Activated CD8-positive, alpha-beta T cell treated with anti-CD3 and anti-CD28 coated beads, Interleukin-2, amount 10 ng/mL, durations not matched to agents 7 days and 5 days (primary cell): ENCODE measurements at regions not wholly inside any gene's neighbourhood (a gene's known extent, or its start where the extent isn't known, plus 50 kb on each side); places are given as distances from the start of the nearest gene placed in this dataset.
"Not testable (repeated sequence)": the region's sequence is repeated elsewhere in the genome, so short reads cannot be mapped to it uniquely, and the experiment has no call there.

Experiments used
- ATAC-seq: fragments of 150-1000 bp; cut with Tn5 transposase; one replicate; pipeline ENCODE4 v1.10.0; 2021; ENCODE audit warnings: moderate library complexity
- CTCF ChIA-PET: fragments of 350-600 bp; sonication (Branson Sonifier 250); formaldehyde crosslinking; loops from one replicate; lab custom pipeline; 2021; ENCODE audit warnings: antibody characterized with exemption; lab: Charles Lee
- POLR2A ChIA-PET: fragments of 350-600 bp; sonication (Branson Sonifier 250); formaldehyde crosslinking; loops from one replicate; lab custom pipeline; 2021; ENCODE audit warnings: antibody characterized with exemption; lab: Charles Lee
- DNase-seq: peaks from one replicate; pipeline ENCODE4 v3.0.0-alpha.2; 2020
- H3K27ac Mint-ChIP-seq: one replicate; pipeline ENCODE4 v1.8.0; 2021; ENCODE audit warnings: mild to moderate bottlenecking, mixed read lengths
- H3K27me3 Mint-ChIP-seq: one replicate; pipeline ENCODE4 v1.8.0; 2021; ENCODE audit warnings: low read depth, mixed read lengths
- H3K36me3 Mint-ChIP-seq: one replicate; pipeline ENCODE4 v1.8.0; 2021; ENCODE audit warnings: low read depth, mixed read lengths
- H3K4me1 Mint-ChIP-seq: one replicate; pipeline ENCODE4 v1.8.0; 2021; ENCODE audit warnings: low read depth, mixed read lengths
- H3K4me3 Mint-ChIP-seq: one replicate; pipeline ENCODE4 v1.8.0; 2021; ENCODE audit warnings: mild to moderate bottlenecking, mixed read lengths
- H3K9me3 Mint-ChIP-seq: one replicate; pipeline ENCODE4 v1.8.0; 2022; ENCODE audit warnings: mixed read lengths; ENCODE audit not compliant: insufficient read depth

DNA sequence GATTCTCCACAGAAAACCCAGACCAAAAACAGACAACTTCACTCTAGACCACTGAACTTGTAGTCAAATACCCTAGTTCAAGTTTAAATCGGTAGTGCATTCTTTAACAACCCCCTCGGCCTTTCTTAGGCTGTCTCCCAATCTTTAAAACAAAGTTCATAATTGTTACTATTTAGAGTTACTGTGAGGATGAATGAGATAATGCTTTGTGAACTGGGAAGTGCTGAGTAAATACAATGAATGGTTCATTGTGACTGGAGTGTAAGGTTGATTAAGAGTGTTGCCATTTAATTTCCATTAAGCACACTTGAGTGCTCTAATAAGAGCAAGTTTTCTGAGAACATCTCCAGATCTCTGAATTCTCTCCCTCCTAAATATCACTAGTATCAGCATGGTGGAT is 228.8 kb upstream of the PIK3R1 start:
- H3K9me3 Mint-ChIP-seq: no peaks in the 10 kb centered on the region
- H3K27me3 Mint-ChIP-seq: peaks cover 3% of the 10 kb centered on the region
- ChIA-PET CTCF (no interaction called here), POLR2A (no interaction called here)
- H3K4me3 Mint-ChIP-seq: no peak overlapping the region
- no peak for ATAC-seq
- H3K36me3 Mint-ChIP-seq: no peaks in the 10 kb centered on the region
- DNase-seq: no peak
- H3K4me1 Mint-ChIP-seq: no peaks in the 10 kb centered on the region
- no peak overlapping the region for H3K27ac Mint-ChIP-seq

DNA sequence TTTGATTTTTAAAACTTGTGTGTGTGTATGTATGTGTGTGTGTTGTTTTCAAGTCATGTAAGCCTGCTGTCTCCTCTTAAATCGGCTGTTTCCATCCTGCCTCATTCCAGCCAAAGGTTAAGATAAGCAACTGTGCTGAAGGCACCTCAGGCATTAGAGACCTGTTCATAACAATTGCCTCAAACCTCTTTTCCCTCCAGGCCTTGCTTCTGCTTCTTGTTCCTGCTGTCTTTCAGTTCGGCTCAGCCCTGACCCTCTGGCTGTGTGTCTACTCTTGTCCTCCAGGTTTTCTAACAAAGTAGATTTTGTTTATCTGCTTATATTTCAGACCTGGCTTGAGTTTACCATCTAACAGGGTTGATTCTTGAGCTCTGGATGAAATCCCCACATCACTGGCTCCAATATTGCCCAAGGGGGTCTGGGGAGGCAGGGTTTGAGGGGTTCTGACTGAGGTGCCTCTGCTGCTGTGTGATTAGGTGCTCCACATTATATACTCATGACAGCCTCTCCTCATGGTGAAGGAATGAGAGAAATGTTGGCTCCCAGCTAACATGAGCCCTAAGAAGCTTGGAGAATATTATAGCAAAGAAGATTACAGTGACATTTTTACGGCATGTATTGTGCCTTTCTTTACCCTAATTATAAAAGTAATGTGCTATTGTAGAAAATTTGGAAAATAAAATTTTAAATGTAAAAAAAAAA is 229.7 kb upstream of the PIK3R1 start:
- Mint-ChIP-seq H3K36me3 (no peaks in the 10 kb centered on the region), H3K4me3 (no peak overlapping the region), H3K27me3 (peaks cover 3% of the 10 kb centered on the region), H3K4me1 (no peaks in the 10 kb centered on the region), H3K9me3 (no peaks in the 10 kb centered on the region), H3K27ac (no peak overlapping the region)
- CTCF ChIA-PET: no interaction called here
- DNase-seq (no peak), ATAC-seq (no peak)
- POLR2A ChIA-PET: no interaction called here

DNA sequence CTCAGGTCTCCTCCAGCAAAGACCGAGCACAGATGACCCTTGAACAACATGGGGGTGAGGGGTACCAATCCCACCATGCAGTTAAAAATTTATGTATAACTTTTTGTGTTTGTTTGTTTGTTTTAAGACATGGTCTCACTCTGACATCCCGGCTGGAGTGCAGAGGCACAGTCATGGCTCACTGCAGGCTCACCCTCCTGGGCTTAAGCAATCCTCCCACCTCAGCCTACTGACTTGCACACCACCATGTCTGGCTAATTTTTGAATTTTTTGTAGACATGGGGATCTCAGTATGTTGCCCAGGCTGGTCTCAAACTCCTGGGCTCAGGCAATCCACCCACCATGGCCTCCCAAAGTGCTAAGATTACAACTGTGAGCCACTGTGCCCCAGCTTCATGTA is 231.0 kb upstream of the PIK3R1 start:
- peaks cover 3% of the 10 kb centered on the region for H3K27me3 Mint-ChIP-seq
- H3K27ac Mint-ChIP-seq: no peak overlapping the region
- no peak for DNase-seq
- POLR2A ChIA-PET: no interaction called here
- H3K36me3 Mint-ChIP-seq: no peaks in the 10 kb centered on the region
- no peaks in the 10 kb centered on the region for H3K9me3 Mint-ChIP-seq
- H3K4me1 Mint-ChIP-seq: no peaks in the 10 kb centered on the region
- no peak for ATAC-seq
- CTCF ChIA-PET: no interaction called here
- no peak overlapping the region for H3K4me3 Mint-ChIP-seq

GRCh38 chr5:67983251-67984110 is 232.1 kb upstream of the PIK3R1 start:
- Mint-ChIP-seq H3K36me3 (no peaks in the 10 kb centered on the region), H3K4me1 (no peaks in the 10 kb centered on the region), H3K4me3 (no peak overlapping the region), H3K27me3 (no peaks in the 10 kb centered on the region), H3K27ac (no peak overlapping the region), H3K9me3 (no peaks in the 10 kb centered on the region)
- DNase-seq (no peak), ATAC-seq (no peak)
- ChIA-PET CTCF (no interaction called here), POLR2A (no interaction called here)

DNA sequence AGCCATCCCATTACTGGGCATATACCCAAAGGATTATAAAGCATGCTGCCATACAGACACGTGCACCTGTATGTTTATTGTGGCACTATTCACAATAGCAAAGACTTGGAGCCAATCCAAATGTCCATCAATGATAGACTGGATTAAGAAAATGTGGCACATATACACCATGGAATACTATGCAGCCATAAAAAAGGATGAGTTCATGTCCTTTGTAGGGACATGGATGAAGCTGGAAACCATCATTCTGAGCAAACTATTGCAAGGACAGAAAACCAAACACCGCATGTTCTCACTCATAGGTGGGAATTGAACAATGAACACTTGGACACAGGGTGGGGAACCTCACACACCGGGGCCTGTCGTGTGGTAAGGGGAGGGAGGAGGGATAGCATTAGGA is 233.4 kb upstream of the PIK3R1 start:
- H3K36me3 Mint-ChIP-seq, H3K9me3 Mint-ChIP-seq, ATAC-seq, H3K27me3 Mint-ChIP-seq, H3K27ac Mint-ChIP-seq, POLR2A ChIA-PET, DNase-seq, H3K4me3 Mint-ChIP-seq, CTCF ChIA-PET, H3K4me1 Mint-ChIP-seq: not testable (repeated sequence)

DNA sequence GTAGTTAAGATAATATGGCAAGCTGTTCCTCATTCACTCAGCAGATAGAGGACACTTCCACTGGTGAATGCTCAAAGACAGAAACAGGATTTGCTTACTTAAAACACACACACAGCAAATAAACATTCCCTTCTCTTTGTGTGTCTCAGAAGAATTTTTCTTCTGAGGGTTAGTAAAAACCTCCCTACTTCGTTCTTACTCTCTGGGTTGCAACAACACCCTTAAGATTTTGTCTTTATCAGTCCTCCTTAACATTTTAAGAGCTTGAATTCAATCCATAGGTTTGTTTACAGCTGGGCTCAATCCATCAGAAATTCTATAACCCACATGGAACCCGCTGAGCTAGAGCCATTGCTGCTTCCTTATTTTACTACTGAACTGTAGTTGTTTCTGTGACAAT is 237.4 kb upstream of the PIK3R1 start:
- ChIA-PET CTCF (interaction anchor here (1.0 kb wide), 1 partner anchor 673 kb away, joined by 3 read pairs; no protein-coding TSS in a partner anchor), POLR2A (no interaction called here)
- no peaks in the 10 kb centered on the region for H3K27me3 Mint-ChIP-seq
- H3K36me3 Mint-ChIP-seq: no peaks in the 10 kb centered on the region
- no peaks in the 10 kb centered on the region for H3K9me3 Mint-ChIP-seq
- no peak overlapping the region for H3K27ac Mint-ChIP-seq
- H3K4me3 Mint-ChIP-seq: no peak overlapping the region
- DNase-seq (no peak), ATAC-seq (no peak)
- H3K4me1 Mint-ChIP-seq: no peaks in the 10 kb centered on the region

DNA sequence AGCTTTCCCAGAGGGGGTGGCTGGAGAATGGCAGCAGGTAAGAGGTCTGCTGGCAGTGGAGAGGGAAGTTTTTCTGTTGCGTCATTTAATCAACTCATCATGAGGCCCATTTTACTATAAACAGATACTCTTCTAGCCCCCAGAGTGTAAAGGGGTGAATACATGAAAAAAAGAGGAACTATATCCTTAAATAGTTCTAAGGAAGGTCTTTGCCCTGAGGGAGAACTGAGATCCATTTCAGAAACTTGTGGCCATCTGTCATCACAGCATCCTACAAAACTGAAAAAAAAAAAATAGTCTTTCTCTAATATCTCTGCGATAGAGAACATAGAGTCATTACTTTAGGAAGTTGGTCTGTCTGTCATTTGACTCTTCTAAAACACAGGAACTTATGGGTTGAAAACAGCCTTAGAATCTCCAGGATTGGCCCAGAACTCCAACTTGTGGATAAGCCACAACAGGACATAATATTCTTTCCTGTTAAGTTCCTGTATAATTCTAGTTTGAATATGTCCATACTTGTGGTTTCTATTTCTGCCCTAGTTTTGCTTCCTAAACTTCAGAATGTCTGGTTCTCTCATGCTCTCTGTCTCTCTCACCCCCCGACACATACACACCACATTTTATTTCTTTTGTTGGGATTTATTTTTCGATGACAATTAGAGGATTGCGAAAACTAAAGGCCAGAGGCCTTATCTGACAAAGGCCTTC is 238.5 kb upstream of the PIK3R1 start:
- POLR2A ChIA-PET: interaction anchor here (0.7 kb wide), 1 partner anchor 289 kb away, joined by 4 read pairs; no protein-coding TSS in a partner anchor
- Mint-ChIP-seq H3K36me3 (no peaks in the 10 kb centered on the region), H3K4me3 (no peak overlapping the region)

GRCh38 chr5:67976181-67976580 is 239.4 kb upstream of the PIK3R1 start:
- Mint-ChIP-seq H3K4me1 (no peaks in the 10 kb centered on the region), H3K4me3 (no peak overlapping the region), H3K36me3 (no peaks in the 10 kb centered on the region), H3K27ac (no peak overlapping the region), H3K9me3 (no peaks in the 10 kb centered on the region), H3K27me3 (no peaks in the 10 kb centered on the region)
- CTCF ChIA-PET: no interaction called here
- no peak for DNase-seq
- no peak for ATAC-seq
- POLR2A ChIA-PET: no interaction called here

More for the DNA sequence above, 238.5 kb upstream of the PIK3R1 start:
- ATAC-seq (no peak), DNase-seq (no peak)
- Mint-ChIP-seq H3K27me3 (no peaks in the 10 kb centered on the region), H3K27ac (no peak overlapping the region), H3K9me3 (no peaks in the 10 kb centered on the region), H3K4me1 (no peaks in the 10 kb centered on the region)
- CTCF ChIA-PET: no interaction called here

- POLR2A ChIA-PET: no interaction called here
- no peaks in the 10 kb centered on the region for H3K27me3 Mint-ChIP-seq
Measured at GRCh38 chr5:67974471-67974870, 241.1 kb upstream of the PIK3R1 start.

GRCh38 chr5:67974054-67974453 is 241.5 kb upstream of the PIK3R1 start:
- CTCF ChIA-PET: no interaction called here
- Mint-ChIP-seq H3K4me1 (no peaks in the 10 kb centered on the region), H3K9me3 (no peaks in the 10 kb centered on the region), H3K27ac (no peak overlapping the region), H3K4me3 (no peak overlapping the region), H3K36me3 (no peaks in the 10 kb centered on the region), H3K27me3 (no peaks in the 10 kb centered on the region)
- ATAC-seq (no peak), DNase-seq (no peak)
- POLR2A ChIA-PET: no interaction called here

More at GRCh38 chr5:67974471-67974870, 241.1 kb upstream of the PIK3R1 start:
- DNase-seq (no peak), ATAC-seq (no peak)
- Mint-ChIP-seq H3K4me3 (no peak overlapping the region), H3K4me1 (no peaks in the 10 kb centered on the region), H3K27ac (no peak overlapping the region), H3K9me3 (no peaks in the 10 kb centered on the region), H3K36me3 (no peaks in the 10 kb centered on the region)
- CTCF ChIA-PET: no interaction called here

DNA sequence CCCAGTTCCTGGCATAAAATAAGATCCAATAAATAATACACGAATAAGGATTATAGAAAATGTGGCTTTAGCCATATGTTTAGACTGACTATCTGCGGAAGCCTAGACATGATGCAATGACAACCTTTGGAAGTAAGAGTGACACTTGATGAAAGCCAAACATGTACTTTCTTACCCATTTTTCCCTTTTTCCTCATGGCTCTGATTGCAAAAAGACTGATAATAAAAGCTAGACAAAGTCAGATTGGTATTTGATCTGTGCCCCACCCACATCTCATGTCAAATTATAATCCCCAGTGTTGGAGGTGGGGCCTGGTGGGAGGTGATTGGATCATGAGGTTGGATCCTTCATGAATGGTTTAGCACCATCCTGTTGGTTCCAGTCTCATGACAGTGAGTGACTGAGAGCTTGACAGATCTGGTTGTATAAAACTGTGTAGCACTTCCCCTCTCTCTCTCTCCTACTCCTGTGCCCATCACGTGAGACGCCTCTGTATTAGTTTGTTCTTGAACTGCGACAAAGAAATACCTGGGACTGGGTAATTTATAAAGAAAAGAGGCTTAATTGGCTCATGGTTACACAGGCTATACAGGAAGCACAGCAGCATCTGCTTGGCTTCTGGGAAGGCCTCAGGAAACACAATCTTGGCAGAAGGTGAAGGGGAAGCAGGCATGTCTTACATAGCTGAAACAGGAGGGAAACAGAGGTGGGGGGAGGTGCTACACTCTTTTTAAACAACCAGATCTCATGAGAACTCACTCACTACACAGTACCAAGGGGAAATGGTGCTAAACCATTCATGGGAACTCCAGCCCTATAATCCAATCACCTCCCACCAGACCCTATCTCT is 243.4 kb upstream of the PIK3R1 start:
- POLR2A ChIA-PET: no interaction called here
- H3K4me1 Mint-ChIP-seq: no peaks in the 10 kb centered on the region
- H3K4me3 Mint-ChIP-seq: no peak overlapping the region
- H3K27ac Mint-ChIP-seq: no peak overlapping the region
- H3K27me3 Mint-ChIP-seq: no peaks in the 10 kb centered on the region
- CTCF ChIA-PET: no interaction called here
- no peaks in the 10 kb centered on the region for H3K36me3 Mint-ChIP-seq
- no peak for DNase-seq
- no peaks in the 10 kb centered on the region for H3K9me3 Mint-ChIP-seq
- ATAC-seq: no peak
